ENCODE measurements at regions not wholly inside any gene's neighbourhood (a gene's known extent, or its start where the extent isn't known, plus 50 kb on each side); places are given as distances from the start of the nearest gene placed in this dataset.

- no peaks in the 10 kb centered on the region for H3K9me3 ChIP-seq
- H3K27me3 ChIP-seq: no peaks in the 10 kb centered on the region
- H3K4me1 ChIP-seq: no peaks in the 10 kb centered on the region
- DNase-seq (ENCODE audit: low spot score in 2 of 2): no peak
- TF ChIP-seq CTCF (IDR thresholded peaks at IDR 0.05) (no peak), EP300 (IDR thresholded peaks at IDR 0.05) (no peak), POLR2A (IDR thresholded peaks at IDR 0.05) (no peak), POLR2AphosphoS5 (IDR thresholded peaks at IDR 0.05) (no peak)
- 73% methylated on average over 11 of the region's 11 CpGs for whole genome bisulfite sequencing
- no peak overlapping the region for H3K27ac ChIP-seq
- H3K4me3 ChIP-seq: no peak overlapping the region
- H3K36me3 ChIP-seq: no peaks in the 10 kb centered on the region
Observed at GRCh38 chr11:133776671-133777367, 68.5 kb downstream of the SPATA19 start.

GRCh38 chr11:133762538-133762937 is 82.8 kb downstream of the SPATA19 start:
- H3K36me3 ChIP-seq: no peaks in the 10 kb centered on the region
- H3K27ac ChIP-seq: no peak overlapping the region
- no peak overlapping the region for H3K4me3 ChIP-seq
- no peak for TF ChIP-seq POLR2AphosphoS5 (IDR thresholded peaks at IDR 0.05)
- no peak for TF ChIP-seq CTCF (IDR thresholded peaks at IDR 0.05)
- TF ChIP-seq EP300 (IDR thresholded peaks at IDR 0.05): no peak
- TF ChIP-seq POLR2A (IDR thresholded peaks at IDR 0.05): no peak
- no peaks in the 10 kb centered on the region for H3K4me1 ChIP-seq
- H3K9me3 ChIP-seq: no peaks in the 10 kb centered on the region
- H3K27me3 ChIP-seq: no peaks in the 10 kb centered on the region
- no peak for DNase-seq (ENCODE audit: low spot score in 2 of 2)
- 70% methylated on average over 1 of the region's 1 CpG for WGBS

- TF ChIP-seq POLR2AphosphoS5 (IDR thresholded peaks at IDR 0.05) (no peak), CTCF (IDR thresholded peaks at IDR 0.05) (no peak), EP300 (IDR thresholded peaks at IDR 0.05) (no peak), POLR2A (IDR thresholded peaks at IDR 0.05) (no peak)
- H3K4me1 ChIP-seq: no peaks in the 10 kb centered on the region
- H3K27ac ChIP-seq: no peak overlapping the region
- 81% methylated on average over 10 of the region's 10 CpGs for WGBS
- H3K27me3 ChIP-seq: no peaks in the 10 kb centered on the region
- H3K9me3 ChIP-seq: no peaks in the 10 kb centered on the region
- DNase-seq (ENCODE audit: low spot score in 2 of 2): no peak
- no peaks in the 10 kb centered on the region for H3K36me3 ChIP-seq
- no peak overlapping the region for H3K4me3 ChIP-seq
Observed at GRCh38 chr11:133753150-133753549, 92.2 kb downstream of the SPATA19 start.

- DNase-seq (ENCODE audit: low spot score in 2 of 2): no peak
- Histone ChIP-seq H3K9me3 (no peaks in the 10 kb centered on the region), H3K4me3 (no peak overlapping the region), H3K4me1 (no peaks in the 10 kb centered on the region), H3K36me3 (no peaks in the 10 kb centered on the region), H3K27me3 (peaks cover 6% of the 10 kb centered on the region), H3K27ac (no peak overlapping the region)
- WGBS: 89% methylated on average over 1 of the region's 1 CpG
- TF ChIP-seq EP300 (IDR thresholded peaks at IDR 0.05) (no peak), CTCF (IDR thresholded peaks at IDR 0.05) (no peak), POLR2AphosphoS5 (IDR thresholded peaks at IDR 0.05) (no peak)
Observed at GRCh38 chr11:133749841-133750240, 95.5 kb downstream of the SPATA19 start.

GRCh38 chr11:133747409-133747808 is 97.9 kb downstream of the SPATA19 start:
- WGBS: 71% methylated on average over 13 of the region's 13 CpGs
- Histone ChIP-seq H3K4me3 (no peak overlapping the region), H3K27ac (no peak overlapping the region), H3K36me3 (no peaks in the 10 kb centered on the region), H3K4me1 (no peaks in the 10 kb centered on the region), H3K9me3 (no peaks in the 10 kb centered on the region), H3K27me3 (peaks cover 6% of the 10 kb centered on the region)
- no peak for DNase-seq (ENCODE audit: low spot score in 2 of 2)
- TF ChIP-seq POLR2A (IDR thresholded peaks at IDR 0.05): no peak
- no peak for TF ChIP-seq POLR2AphosphoS5 (IDR thresholded peaks at IDR 0.05)
- no peak for TF ChIP-seq CTCF (IDR thresholded peaks at IDR 0.05)
- no peak for TF ChIP-seq EP300 (IDR thresholded peaks at IDR 0.05)

Measured in suprapubic skin (tissue), 4 donors.